Astrocyte of the cerebellum (primary cell): ENCODE measurements at regions not wholly inside any gene's neighbourhood (a gene's known extent, or its start where the extent isn't known, plus 50 kb on each side); places are given as distances from the start of the nearest gene placed in this dataset.

Experiments used
- DNase-seq: peaks from one replicate; pipeline ENCODE4 v3.0.0-alpha.2; 2011; ENCODE audit warnings: low read depth
- H3K4me3 ChIP-seq: 2 replicates; pipeline ENCODE4 v1.5.1; 2011; ENCODE audit warnings: mild to moderate bottlenecking, low read depth, low read length, moderate library complexity
- in situ Hi-C: cut with HindIII; loops from 2 replicates; pipeline ENCODE4 v1.10.0; 2017; ENCODE audit warnings: low sequenced_read_pairs
- TF ChIP-seq, protein P1 (sequence below): IDR thresholded peaks from 2 replicates; pipeline ENCODE4 v1.5.1; 2012; ENCODE audit warnings: low read length, low read depth, moderate library complexity, mild to moderate bottlenecking; ENCODE audit errors: missing control alignments

DNA sequence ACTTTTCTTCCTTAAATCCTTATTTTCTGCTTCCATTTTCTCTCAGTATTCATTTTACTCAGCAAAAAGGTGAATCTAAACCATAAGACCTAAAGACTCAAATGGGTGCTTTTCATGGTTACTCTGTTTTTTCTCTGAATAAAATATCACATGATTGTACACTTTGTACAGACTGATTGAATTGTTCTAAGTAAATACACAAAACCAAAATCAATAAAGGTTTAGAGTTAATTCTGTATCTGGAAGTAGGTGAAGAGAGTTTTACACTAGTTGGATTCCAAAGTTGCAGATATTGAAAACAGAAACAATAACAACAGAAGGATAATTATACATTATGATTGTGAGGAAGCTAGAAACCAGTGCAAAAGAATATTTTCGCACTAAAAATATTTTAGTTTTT lies 546.2 kb downstream of the TUSC7 start:
- in situ Hi-C loops, result no loop called here
- no peak overlapping the region for H3K4me3 ChIP-seq
- DNase-seq, result no peak
- TF ChIP-seq, protein P1, sequence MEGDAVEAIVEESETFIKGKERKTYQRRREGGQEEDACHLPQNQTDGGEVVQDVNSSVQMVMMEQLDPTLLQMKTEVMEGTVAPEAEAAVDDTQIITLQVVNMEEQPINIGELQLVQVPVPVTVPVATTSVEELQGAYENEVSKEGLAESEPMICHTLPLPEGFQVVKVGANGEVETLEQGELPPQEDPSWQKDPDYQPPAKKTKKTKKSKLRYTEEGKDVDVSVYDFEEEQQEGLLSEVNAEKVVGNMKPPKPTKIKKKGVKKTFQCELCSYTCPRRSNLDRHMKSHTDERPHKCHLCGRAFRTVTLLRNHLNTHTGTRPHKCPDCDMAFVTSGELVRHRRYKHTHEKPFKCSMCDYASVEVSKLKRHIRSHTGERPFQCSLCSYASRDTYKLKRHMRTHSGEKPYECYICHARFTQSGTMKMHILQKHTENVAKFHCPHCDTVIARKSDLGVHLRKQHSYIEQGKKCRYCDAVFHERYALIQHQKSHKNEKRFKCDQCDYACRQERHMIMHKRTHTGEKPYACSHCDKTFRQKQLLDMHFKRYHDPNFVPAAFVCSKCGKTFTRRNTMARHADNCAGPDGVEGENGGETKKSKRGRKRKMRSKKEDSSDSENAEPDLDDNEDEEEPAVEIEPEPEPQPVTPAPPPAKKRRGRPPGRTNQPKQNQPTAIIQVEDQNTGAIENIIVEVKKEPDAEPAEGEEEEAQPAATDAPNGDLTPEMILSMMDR, result no peak

DNA sequence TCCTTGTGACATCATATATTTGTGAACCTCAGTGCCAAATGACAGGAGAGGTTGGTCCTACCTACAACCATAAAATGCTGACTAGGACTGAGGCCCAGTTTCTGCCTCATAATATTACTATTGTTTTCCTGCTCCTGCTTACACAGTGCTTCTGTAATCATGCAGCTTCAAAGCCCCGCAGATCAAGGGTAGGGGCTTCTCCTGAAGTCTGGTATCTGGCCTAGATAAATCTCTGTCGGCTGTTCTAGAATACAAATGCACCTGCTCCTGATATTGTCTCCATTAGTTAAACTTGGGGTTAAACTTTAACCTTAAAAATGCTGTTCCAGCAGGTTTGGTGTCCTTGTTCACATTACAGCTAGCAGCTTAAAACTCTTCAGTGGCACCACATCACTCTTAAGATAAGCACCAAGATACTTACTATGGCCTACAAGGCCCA lies 552.4 kb downstream of the TUSC7 start:
- in situ Hi-C loops, result no loop called here
- DNase-seq, result no peak
- no peak overlapping the region for H3K4me3 ChIP-seq
- TF ChIP-seq, protein P1, result no peak

DNA sequence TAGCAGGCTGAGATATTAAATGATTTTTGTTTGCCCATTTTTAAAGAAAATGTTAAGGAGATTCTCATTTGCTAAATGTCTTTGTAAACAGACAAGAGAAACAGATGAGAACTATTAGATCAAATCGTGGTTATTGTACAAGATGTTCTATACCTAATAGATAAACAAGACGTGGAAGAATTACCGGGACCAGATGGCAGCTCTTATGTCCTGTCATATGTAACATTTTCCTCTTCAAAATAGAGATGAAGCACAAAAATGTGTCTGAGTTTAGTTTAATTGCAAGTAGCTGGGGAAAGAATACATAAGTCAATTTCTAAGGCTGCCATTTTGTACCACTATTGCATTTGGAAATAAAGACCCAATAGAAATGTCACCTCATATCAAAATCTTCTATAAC lies 553.7 kb downstream of the TUSC7 start:
- TF ChIP-seq, protein P1, result no peak
- no peak overlapping the region for H3K4me3 ChIP-seq
- in situ Hi-C loops, result no loop called here
- no peak for DNase-seq

DNA sequence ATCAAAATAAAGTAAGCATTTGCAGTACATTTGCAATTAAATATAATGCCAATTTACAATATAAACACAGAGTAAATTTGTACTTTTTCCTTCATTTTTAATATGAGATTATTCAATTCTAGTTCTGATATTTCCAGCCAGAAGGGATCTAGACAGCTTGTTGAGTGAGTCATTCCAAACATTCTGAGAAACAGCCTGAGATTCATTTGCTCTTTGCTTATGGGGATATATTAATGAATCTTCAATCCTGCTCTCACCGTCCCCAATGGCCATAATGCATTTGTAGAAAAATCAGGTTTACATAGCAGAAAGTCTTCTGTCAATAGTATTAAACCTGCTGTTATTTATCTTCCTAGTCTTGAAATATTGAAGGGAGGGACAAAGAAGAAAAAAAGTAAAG lies 554.2 kb downstream of the TUSC7 start:
- DNase-seq, result no peak
- TF ChIP-seq, protein P1, result no peak
- no peak overlapping the region for H3K4me3 ChIP-seq
- in situ Hi-C loops, result no loop called here

DNA sequence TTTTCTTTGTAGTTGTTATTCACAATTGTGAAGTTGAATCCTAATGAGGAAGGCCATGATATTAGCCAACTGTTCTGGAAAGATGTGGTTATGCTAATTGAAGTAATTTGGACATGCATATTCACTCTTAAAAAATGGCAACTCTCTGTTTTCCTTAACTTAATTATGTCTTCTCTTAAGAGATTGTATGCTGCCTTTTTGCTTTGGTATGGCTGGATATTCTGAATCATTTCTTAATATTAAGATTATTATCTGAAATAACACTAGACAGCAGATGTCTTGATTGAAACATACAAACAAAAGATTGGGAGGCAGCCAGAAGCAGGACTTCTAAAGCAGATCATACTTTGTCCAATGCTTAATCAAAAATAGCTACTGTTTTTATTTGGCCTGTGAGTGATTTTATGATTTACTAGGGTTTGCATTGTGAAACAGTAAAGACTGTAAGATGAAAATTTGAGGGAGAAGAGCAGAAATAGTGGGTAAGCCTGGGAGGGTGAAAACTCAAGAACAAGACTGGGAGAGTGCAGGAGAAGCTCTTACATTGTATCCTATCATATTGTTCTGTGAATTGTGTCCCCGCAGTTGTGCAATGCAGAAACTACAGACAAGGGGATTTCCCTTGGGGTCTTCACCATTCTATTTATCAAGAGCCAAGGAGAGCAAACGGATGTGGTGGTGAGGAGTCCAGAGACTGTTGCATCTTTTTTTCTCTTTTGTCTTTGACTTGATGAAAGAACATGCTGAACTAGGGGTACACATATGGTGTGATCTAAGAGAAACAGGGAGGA lies 554.8 kb downstream of the TUSC7 start:
- in situ Hi-C loops, result no loop called here
- TF ChIP-seq, protein P1, result no peak
- no peak for DNase-seq
- no peak overlapping the region for H3K4me3 ChIP-seq

DNA sequence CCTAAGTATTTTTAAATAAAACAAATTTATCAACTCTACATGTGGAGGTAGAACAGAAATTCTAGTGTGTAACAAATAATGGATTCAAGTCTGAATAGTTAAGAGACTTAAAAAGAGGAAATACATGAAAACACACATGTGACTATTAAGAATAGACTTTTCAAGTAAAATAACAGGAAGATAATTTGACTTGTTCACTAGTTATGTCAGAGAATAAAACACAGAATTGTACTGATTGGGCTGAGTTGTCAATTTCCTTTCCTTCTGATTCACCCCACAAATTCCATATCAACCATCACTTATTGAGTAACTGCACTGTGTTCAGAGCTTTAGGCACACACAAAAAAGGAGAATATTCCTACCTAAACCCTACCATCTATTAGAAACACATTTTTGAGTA lies 557.2 kb downstream of the TUSC7 start:
- H3K4me3 ChIP-seq, result no peak overlapping the region
- no peak for DNase-seq
- TF ChIP-seq, protein P1, result no peak
- in situ Hi-C loops, result no loop called here
